ENCODE measurements at regions not wholly inside any gene's neighbourhood (a gene's known extent, or its start where the extent isn't known, plus 50 kb on each side); places are given as distances from the start of the nearest gene placed in this dataset.

GRCh38 chr16:79404571-79404970, 196.0 kb downstream of the MAF start (continued):
- TF ChIP-seq ZNF224 (CRISPR knock-in tag; IDR thresholded peaks at IDR 0.05): no peak
- TF ChIP-seq GABPB2 (CRISPR knock-in tag; conservative IDR thresholded peaks at IDR 0.05): no peak
- TF ChIP-seq, protein P1, sequence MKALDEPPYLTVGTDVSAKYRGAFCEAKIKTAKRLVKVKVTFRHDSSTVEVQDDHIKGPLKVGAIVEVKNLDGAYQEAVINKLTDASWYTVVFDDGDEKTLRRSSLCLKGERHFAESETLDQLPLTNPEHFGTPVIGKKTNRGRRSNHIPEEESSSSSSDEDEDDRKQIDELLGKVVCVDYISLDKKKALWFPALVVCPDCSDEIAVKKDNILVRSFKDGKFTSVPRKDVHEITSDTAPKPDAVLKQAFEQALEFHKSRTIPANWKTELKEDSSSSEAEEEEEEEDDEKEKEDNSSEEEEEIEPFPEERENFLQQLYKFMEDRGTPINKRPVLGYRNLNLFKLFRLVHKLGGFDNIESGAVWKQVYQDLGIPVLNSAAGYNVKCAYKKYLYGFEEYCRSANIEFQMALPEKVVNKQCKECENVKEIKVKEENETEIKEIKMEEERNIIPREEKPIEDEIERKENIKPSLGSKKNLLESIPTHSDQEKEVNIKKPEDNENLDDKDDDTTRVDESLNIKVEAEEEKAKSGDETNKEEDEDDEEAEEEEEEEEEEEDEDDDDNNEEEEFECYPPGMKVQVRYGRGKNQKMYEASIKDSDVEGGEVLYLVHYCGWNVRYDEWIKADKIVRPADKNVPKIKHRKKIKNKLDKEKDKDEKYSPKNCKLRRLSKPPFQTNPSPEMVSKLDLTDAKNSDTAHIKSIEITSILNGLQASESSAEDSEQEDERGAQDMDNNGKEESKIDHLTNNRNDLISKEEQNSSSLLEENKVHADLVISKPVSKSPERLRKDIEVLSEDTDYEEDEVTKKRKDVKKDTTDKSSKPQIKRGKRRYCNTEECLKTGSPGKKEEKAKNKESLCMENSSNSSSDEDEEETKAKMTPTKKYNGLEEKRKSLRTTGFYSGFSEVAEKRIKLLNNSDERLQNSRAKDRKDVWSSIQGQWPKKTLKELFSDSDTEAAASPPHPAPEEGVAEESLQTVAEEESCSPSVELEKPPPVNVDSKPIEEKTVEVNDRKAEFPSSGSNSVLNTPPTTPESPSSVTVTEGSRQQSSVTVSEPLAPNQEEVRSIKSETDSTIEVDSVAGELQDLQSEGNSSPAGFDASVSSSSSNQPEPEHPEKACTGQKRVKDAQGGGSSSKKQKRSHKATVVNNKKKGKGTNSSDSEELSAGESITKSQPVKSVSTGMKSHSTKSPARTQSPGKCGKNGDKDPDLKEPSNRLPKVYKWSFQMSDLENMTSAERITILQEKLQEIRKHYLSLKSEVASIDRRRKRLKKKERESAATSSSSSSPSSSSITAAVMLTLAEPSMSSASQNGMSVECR (CRISPR knock-in tag; IDR thresholded peaks at IDR 0.05): no peak
- TF ChIP-seq RBBP5 (IDR thresholded peaks at IDR 0.05; ENCODE audit: borderline replicate concordance, insufficient read depth, low read length, poor library complexity, severe bottlenecking): no peak
- TF ChIP-seq PML (IDR thresholded peaks at IDR 0.05; ENCODE audit: low read length): no peak
- TF ChIP-seq ARHGAP35 (IDR thresholded peaks at IDR 0.05; ENCODE audit: partially characterized antibody): no peak
- TF ChIP-seq EP300 (IDR thresholded peaks at IDR 0.05; ENCODE audit: low read length): no peak
- TF ChIP-seq, protein P2, sequence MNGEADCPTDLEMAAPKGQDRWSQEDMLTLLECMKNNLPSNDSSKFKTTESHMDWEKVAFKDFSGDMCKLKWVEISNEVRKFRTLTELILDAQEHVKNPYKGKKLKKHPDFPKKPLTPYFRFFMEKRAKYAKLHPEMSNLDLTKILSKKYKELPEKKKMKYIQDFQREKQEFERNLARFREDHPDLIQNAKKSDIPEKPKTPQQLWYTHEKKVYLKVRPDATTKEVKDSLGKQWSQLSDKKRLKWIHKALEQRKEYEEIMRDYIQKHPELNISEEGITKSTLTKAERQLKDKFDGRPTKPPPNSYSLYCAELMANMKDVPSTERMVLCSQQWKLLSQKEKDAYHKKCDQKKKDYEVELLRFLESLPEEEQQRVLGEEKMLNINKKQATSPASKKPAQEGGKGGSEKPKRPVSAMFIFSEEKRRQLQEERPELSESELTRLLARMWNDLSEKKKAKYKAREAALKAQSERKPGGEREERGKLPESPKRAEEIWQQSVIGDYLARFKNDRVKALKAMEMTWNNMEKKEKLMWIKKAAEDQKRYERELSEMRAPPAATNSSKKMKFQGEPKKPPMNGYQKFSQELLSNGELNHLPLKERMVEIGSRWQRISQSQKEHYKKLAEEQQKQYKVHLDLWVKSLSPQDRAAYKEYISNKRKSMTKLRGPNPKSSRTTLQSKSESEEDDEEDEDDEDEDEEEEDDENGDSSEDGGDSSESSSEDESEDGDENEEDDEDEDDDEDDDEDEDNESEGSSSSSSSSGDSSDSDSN (IDR thresholded peaks at IDR 0.05; ENCODE audit: borderline replicate concordance in 1 of 2, low read depth in 2 of 2, low read length in 2 of 2): no peak
- TF ChIP-seq ZBED1 (IDR thresholded peaks at IDR 0.05): no peak
- no peak for TF ChIP-seq MAFG (tag; conservative IDR thresholded peaks at IDR 0.05)
- no peak for TF ChIP-seq SNAPC5 (CRISPR knock-in tag; IDR thresholded peaks at IDR 0.05)
